GM12878 (cell line): ENCODE measurements at regions not wholly inside any gene's neighbourhood (a gene's known extent, or its start where the extent isn't known, plus 50 kb on each side); places are given as distances from the start of the nearest gene placed in this dataset.

Experiments used
- ATAC-seq: fragments of 200-7000 bp; cut with Tn5 transposase; 3 replicates; pipeline ENCODE4 v1.9.1; 2020; ENCODE audit warnings: mild to moderate bottlenecking, moderate library complexity
- BruUV-seq: library from RNA; stranded (reverse); fragments of 400-500 nt; replicated peaks from 2 replicates; lab custom pipeline; 2021; lab: Mats Ljungman, UMichigan
- CTCF ChIA-PET: fragments of 300-600 bp; sonication (Branson Sonifier 250); formaldehyde crosslinking; extraction: SDS; loops from one replicate; lab custom pipeline; 2021; ENCODE audit warnings: inconsistent platforms; lab: Yijun Ruan, JAX
- POLR2A ChIA-PET: fragments of 350-600 bp; formaldehyde crosslinking; extraction: SDS; loops from one replicate; lab custom pipeline; 2021; ENCODE audit warnings: inconsistent platforms; lab: Charles Lee
- RAD21 ChIA-PET: fragments of 300-600 bp; sonication (Branson Sonifier 250); formaldehyde crosslinking; loops from one replicate; lab custom pipeline; 2023; ENCODE audit warnings: antibody characterized with exemption; ENCODE audit not compliant: unreplicated experiment; lab: Charles Lee
- SMC1A ChIA-PET: fragments of 300-600 bp; sonication (Branson Sonifier 250); formaldehyde crosslinking; loops from one replicate; lab custom pipeline; 2023; ENCODE audit not compliant: unreplicated experiment, uncharacterized antibody; lab: Charles Lee
- DNase-seq: peaks from one replicate; pipeline ENCODE4 v3.0.0-alpha.2; 2011; ENCODE audit warnings: low read depth, low spot score
- FAIRE-seq: peaks from 3 replicates; lab custom pipeline; 2011; peaks lifted over from hg19 to GRCh38; lab: Jason Lieb, UNC
- H2AFZ ChIP-seq: 2 replicates; pipeline ENCODE4 v1.6.0; 2011; ENCODE audit warnings: low read depth, low read length, control low read depth; ENCODE audit not compliant: control insufficient read depth
- H3K27ac ChIP-seq: 2 replicates; pipeline ENCODE4 v1.5.1; 2011; ENCODE audit warnings: control low read depth; ENCODE audit not compliant: control insufficient read depth, insufficient read depth
- H3K27me3 ChIP-seq, 2 experiments: replicated peaks in 1 of 2; 2 replicates each; pipeline versions ENCODE4 v1.6.0 to v1.6.1; 2011; ENCODE audit warnings: low read length in 1 of 2; ENCODE audit not compliant: control insufficient read depth in 2 of 2, insufficient read depth in 2 of 2
- H3K36me3 ChIP-seq, 2 experiments: 2 replicates each; pipeline ENCODE4 v1.5.1; 2011; ENCODE audit warnings: low read length in 1 of 2; ENCODE audit not compliant: control insufficient read depth in 2 of 2, insufficient read depth in 2 of 2
- H3K4me1 ChIP-seq: 2 replicates; pipeline ENCODE4 v1.6.1; 2011; ENCODE audit warnings: mild to moderate bottlenecking, low read length, moderate library complexity, mixed read lengths; ENCODE audit not compliant: control insufficient read depth, insufficient read depth
- H3K4me2 ChIP-seq: 2 replicates; pipeline ENCODE4 v1.6.0; 2011; ENCODE audit warnings: control low read depth; ENCODE audit not compliant: control insufficient read depth, insufficient read depth
- H3K4me3 ChIP-seq: fragments of 200-600 bp; sonication (generic); 2 replicates; pipeline ENCODE4 v1.5.1; 2016
- H3K79me2 ChIP-seq: 2 replicates; pipeline ENCODE4 v1.6.0; 2011; ENCODE audit warnings: low read length; ENCODE audit not compliant: control insufficient read depth, insufficient read depth
- H3K9ac ChIP-seq: 2 replicates; pipeline ENCODE4 v1.8.0; 2011; ENCODE audit warnings: low read length, control low read depth, mixed read lengths; ENCODE audit not compliant: control insufficient read depth, insufficient read depth
- H3K9me3 ChIP-seq: replicated peaks from 3 replicates; pipeline ENCODE4 v1.5.1; 2011; ENCODE audit warnings: mild to moderate bottlenecking, low read length; ENCODE audit not compliant: control insufficient read depth, insufficient read depth
- H4K20me1 ChIP-seq: 2 replicates; pipeline ENCODE4 v1.6.0; 2011; ENCODE audit not compliant: control insufficient read depth, insufficient read depth
- CTCF ChIP-seq, 3 experiments: IDR thresholded peaks in 2 of 3; conservative IDR thresholded peaks in 1 of 3; 2 replicates each; pipeline ENCODE4 v1.5.1; 2011; ENCODE audit warnings: low read depth in 3 of 3, low read length in 3 of 3, mild to moderate bottlenecking in 3 of 3, control low read depth in 2 of 3, moderate library complexity in 2 of 3, inconsistent platforms in 1 of 3, mixed read lengths in 1 of 3; ENCODE audit not compliant: control insufficient read depth in 2 of 3, insufficient read depth in 1 of 3; ENCODE audit errors: extremely low read depth in 1 of 3
- EZH2 ChIP-seq: IDR thresholded peaks from 2 replicates; pipeline ENCODE4 v1.6.1; 2012; ENCODE audit warnings: low read depth, mild to moderate bottlenecking, control low read depth, inconsistent platforms, low read length, borderline replicate concordance; ENCODE audit not compliant: control insufficient read depth
- RELB ChIP-seq: fragments of 450-650 bp; IDR thresholded peaks from 2 replicates; pipeline ENCODE4 v1.6.1; 2017; ENCODE audit warnings: low read depth, mild to moderate bottlenecking, moderate library complexity
- YBX1 ChIP-seq: fragments of 450-650 bp; IDR thresholded peaks from 2 replicates; pipeline ENCODE4 v1.6.1; 2016; ENCODE audit warnings: antibody characterized with exemption
- in situ Hi-C: fragments of 300-500 bp; cut with MboI; formaldehyde crosslinking; loops from 9 replicates; pipeline ENCODE4 v1.14.3; 2018; ENCODE audit warnings: mixed read lengths
- intact Hi-C: fragments of 100-400 bp; cut with micrococcal nuclease; formaldehyde crosslinking; loops from one replicate; pipeline ENCODE4 v1.14.2; 2022; ENCODE audit not compliant: unreplicated experiment

GRCh38 chr4:104128850-104129213 is 365.9 kb downstream of the CXXC4 start:
- no peak overlapping the region for H2AFZ ChIP-seq

More at GRCh38 chr4:104128850-104129213, 365.9 kb downstream of the CXXC4 start:
- Histone ChIP-seq H3K4me3 (no peak overlapping the region), H3K27ac (no peak overlapping the region), H3K9ac (no peak overlapping the region), H3K4me2 (no peak overlapping the region), H4K20me1 (no peaks in the 10 kb centered on the region), H3K27me3 (no peaks in the 10 kb centered on the region), H3K36me3 (no peaks in the 10 kb centered on the region), H3K79me2 (no peaks in the 10 kb centered on the region), H3K9me3 (no peaks in the 10 kb centered on the region; the same call in 2 of the 3 replicates), H3K4me1 (no peaks in the 10 kb centered on the region)
- ATAC-seq (peak; percentile 79), FAIRE-seq (no peak)
- intact Hi-C loops (no loop called here), in situ Hi-C loops (no loop called here)
- BruUV-seq, result no TSS peak
- RAD21 ChIA-PET, result no interaction called here
- POLR2A ChIA-PET, result no interaction called here
- CTCF ChIA-PET, result no interaction called here
- no peak for TF ChIP-seq YBX1
- no peak for TF ChIP-seq RELB
- TF ChIP-seq EZH2, result no peak
- no peak for TF ChIP-seq CTCF (IDR thresholded peaks at IDR 0.05 in 2 of 3, conservative IDR thresholded peaks at IDR 0.05 in 1 of 3; ENCODE audit: control insufficient read depth in 2 of 3, extremely low read depth in 1 of 3, insufficient read depth in 1 of 3, low read depth in 3 of 3, low read length in 3 of 3)
- TF ChIP-seq, all 136 proteins: peak for 0
- DNase-seq, result no peak
- SMC1A ChIA-PET, result no interaction called here
